PC-9 (cell line): ENCODE measurements at regions not wholly inside any gene's neighbourhood (a gene's known extent, or its start where the extent isn't known, plus 50 kb on each side); places are given as distances from the start of the nearest gene placed in this dataset.

Source experiments
- BruUV-seq: library from RNA; stranded (reverse); fragments of 400-500 nt; replicated peaks from 2 replicates; lab custom pipeline; 2021; lab: Mats Ljungman, UMichigan
- CTCF ChIA-PET: fragments of 300-600 bp; sonication (Branson Sonifier 250); formaldehyde crosslinking; loops from one replicate; lab custom pipeline; 2022; ENCODE audit warnings: antibody characterized with exemption; lab: Charles Lee
- POLR2A ChIA-PET: fragments of 300-600 bp; sonication (Branson Sonifier 250); formaldehyde crosslinking; loops from one replicate; lab custom pipeline; 2022; ENCODE audit warnings: antibody characterized with exemption; ENCODE audit not compliant: unreplicated experiment; lab: Charles Lee
- DNase-seq, 2 experiments: peaks; one replicate each; pipeline versions ENCODE4 v3.0.0 to v3.0.0-alpha.2; 2015 to 2022; ENCODE audit warnings: mixed read lengths in 1 of 2
- H2AFZ ChIP-seq: fragments of 200-600 bp; sonication (generic); 2 replicates; pipeline ENCODE4 v1.8.1; 2017; ENCODE audit warnings: antibody characterized with exemption
- H3F3A ChIP-seq: fragments of 200-600 bp; sonication (generic); 2 replicates; pipeline ENCODE4 v1.8.1; 2017; ENCODE audit warnings: antibody characterized with exemption, mild to moderate bottlenecking, low read depth; ENCODE audit not compliant: insufficient read depth
- H3K27ac ChIP-seq: fragments of 200-600 bp; sonication (generic); 2 replicates; pipeline ENCODE4 v1.6.1; 2016; ENCODE audit warnings: mixed run types
- H3K27me3 ChIP-seq: fragments of 200-600 bp; sonication (generic); 2 replicates; pipeline ENCODE4 v1.6.1; 2016; ENCODE audit warnings: low read depth, mixed run types; ENCODE audit not compliant: insufficient read depth
- H3K36me3 ChIP-seq: fragments of 200-600 bp; sonication (generic); 2 replicates; pipeline ENCODE4 v1.6.1; 2016; ENCODE audit warnings: low read depth, mixed run types
- H3K4me1 ChIP-seq: fragments of 200-600 bp; sonication (generic); replicated peaks from 2 replicates; pipeline ENCODE4 v1.6.1; 2016; ENCODE audit warnings: mixed run types; ENCODE audit not compliant: insufficient read depth
- H3K4me2 ChIP-seq: fragments of 200-600 bp; sonication (generic); 2 replicates; pipeline ENCODE4 v1.6.1; 2017; ENCODE audit warnings: mixed run types
- H3K4me3 ChIP-seq: fragments of 200-600 bp; sonication (generic); 2 replicates; pipeline ENCODE4 v1.6.1; 2016; ENCODE audit warnings: mixed run types
- H3K79me2 ChIP-seq: fragments of 200-600 bp; sonication (generic); 2 replicates; pipeline ENCODE4 v1.6.1; 2017; ENCODE audit warnings: low read depth, mixed run types
- H3K9me2 ChIP-seq: fragments of 200-600 bp; sonication (generic); 2 replicates; pipeline ENCODE4 v1.8.1; 2017; ENCODE audit warnings: mild to moderate bottlenecking; ENCODE audit not compliant: insufficient read depth
- H3K9me3 ChIP-seq: fragments of 200-600 bp; sonication (generic); 2 replicates; pipeline ENCODE4 v1.8.1; 2016; ENCODE audit warnings: low read depth; ENCODE audit not compliant: insufficient read depth
- H4K20me1 ChIP-seq: fragments of 200-600 bp; sonication (generic); 2 replicates; pipeline ENCODE4 v1.8.1; 2017; ENCODE audit not compliant: insufficient read depth
- EZH2 ChIP-seq: fragments of 200-600 bp; sonication (generic); IDR thresholded peaks from 2 replicates; pipeline ENCODE4 v1.8.0; 2017; ENCODE audit warnings: antibody characterized with exemption, low read depth
- intact Hi-C: fragments of 100-400 bp; cut with micrococcal nuclease; formaldehyde crosslinking; loops from one replicate; pipeline ENCODE4 v1.10.0; 2022; ENCODE audit not compliant: unreplicated experiment
- TF ChIP-seq, protein P1 (sequence below): fragments of 200-600 bp; sonication (generic); conservative IDR thresholded peaks from 2 replicates; pipeline ENCODE4 v1.6.1; 2017; ENCODE audit warnings: mixed run types, antibody characterized with exemption, mild to moderate bottlenecking, moderate library complexity

GRCh38 chr12:93967454-93967853, 180.9 kb upstream of the PLXNC1 start:
- intact Hi-C loops: no loop called here
- Histone ChIP-seq H3K27ac (no peak overlapping the region), H3K36me3 (no peaks in the 10 kb centered on the region), H3K79me2 (no peaks in the 10 kb centered on the region), H3K4me1 (no peaks in the 10 kb centered on the region), H2AFZ (no peak overlapping the region), H3K4me2 (no peak overlapping the region), H4K20me1 (no peaks in the 10 kb centered on the region), H3K9me2 (no peaks in the 10 kb centered on the region), H3K4me3 (no peak overlapping the region), H3K9me3 (peaks cover 3% of the 10 kb centered on the region; the same call in 1 of the 2 replicates), H3K27me3 (no peaks in the 10 kb centered on the region), H3F3A (no peaks in the 10 kb centered on the region)
- POLR2A ChIA-PET: no interaction called here
- CTCF ChIA-PET: no interaction called here
- BruUV-seq: no TSS peak
- TF ChIP-seq, protein P1, sequence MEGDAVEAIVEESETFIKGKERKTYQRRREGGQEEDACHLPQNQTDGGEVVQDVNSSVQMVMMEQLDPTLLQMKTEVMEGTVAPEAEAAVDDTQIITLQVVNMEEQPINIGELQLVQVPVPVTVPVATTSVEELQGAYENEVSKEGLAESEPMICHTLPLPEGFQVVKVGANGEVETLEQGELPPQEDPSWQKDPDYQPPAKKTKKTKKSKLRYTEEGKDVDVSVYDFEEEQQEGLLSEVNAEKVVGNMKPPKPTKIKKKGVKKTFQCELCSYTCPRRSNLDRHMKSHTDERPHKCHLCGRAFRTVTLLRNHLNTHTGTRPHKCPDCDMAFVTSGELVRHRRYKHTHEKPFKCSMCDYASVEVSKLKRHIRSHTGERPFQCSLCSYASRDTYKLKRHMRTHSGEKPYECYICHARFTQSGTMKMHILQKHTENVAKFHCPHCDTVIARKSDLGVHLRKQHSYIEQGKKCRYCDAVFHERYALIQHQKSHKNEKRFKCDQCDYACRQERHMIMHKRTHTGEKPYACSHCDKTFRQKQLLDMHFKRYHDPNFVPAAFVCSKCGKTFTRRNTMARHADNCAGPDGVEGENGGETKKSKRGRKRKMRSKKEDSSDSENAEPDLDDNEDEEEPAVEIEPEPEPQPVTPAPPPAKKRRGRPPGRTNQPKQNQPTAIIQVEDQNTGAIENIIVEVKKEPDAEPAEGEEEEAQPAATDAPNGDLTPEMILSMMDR: no peak
- TF ChIP-seq EZH2: no peak
- DNase-seq: no peak

DNA sequence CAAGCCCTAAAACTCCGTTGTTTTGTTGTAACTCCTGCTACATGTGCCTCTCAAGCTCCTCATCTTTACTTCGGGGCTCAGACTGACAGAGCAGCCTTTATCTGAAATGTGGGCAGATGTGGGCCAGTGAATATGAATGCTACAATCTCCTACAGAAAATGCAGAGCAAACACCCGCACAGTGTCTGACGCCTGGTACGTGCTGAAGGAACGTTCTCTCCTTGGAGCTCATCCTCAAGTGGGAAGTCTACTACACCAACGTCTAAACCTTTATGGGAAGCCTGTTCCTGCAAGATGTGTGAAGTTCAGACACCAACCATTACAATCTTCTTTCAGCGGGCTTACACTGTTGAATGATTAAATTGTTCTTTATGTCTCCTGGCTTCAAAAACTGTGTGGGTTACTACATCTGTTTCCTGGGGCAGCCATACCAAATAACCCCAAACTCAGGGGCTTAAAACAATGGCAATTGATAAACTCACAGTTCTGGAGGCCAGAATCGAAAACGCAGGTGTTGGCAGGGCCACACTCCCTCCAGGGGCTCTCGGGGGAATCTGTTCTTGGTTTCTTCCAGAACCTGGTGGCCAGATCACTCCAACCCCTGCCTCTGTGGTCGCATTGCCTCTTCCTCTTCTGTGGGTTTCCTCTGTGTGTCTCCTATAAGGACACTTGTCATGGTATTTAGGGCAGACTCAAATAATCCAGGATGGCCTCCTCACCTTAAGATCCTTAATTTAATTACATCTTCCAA, 179.7 kb upstream of the PLXNC1 start:
- H3K4me2 ChIP-seq: no peak overlapping the region
- no peak for DNase-seq
- H2AFZ ChIP-seq: no peak overlapping the region
- no TSS peak for BruUV-seq
- no peak for TF ChIP-seq EZH2
- TF ChIP-seq, protein P1: no peak
- H3F3A ChIP-seq: no peaks in the 10 kb centered on the region
- H3K36me3 ChIP-seq: no peaks in the 10 kb centered on the region
- intact Hi-C loops: no loop called here
- no peak overlapping the region for H3K4me3 ChIP-seq
- no peaks in the 10 kb centered on the region for H3K79me2 ChIP-seq
- ChIA-PET POLR2A (no interaction called here), CTCF (no interaction called here)
- H3K9me3 ChIP-seq: peaks cover 3% of the 10 kb centered on the region; the same call in 1 of the 2 replicates
- H3K9me2 ChIP-seq: no peaks in the 10 kb centered on the region
- no peaks in the 10 kb centered on the region for H3K4me1 ChIP-seq
- no peaks in the 10 kb centered on the region for H4K20me1 ChIP-seq
- H3K27me3 ChIP-seq: no peaks in the 10 kb centered on the region
- no peak overlapping the region for H3K27ac ChIP-seq

DNA sequence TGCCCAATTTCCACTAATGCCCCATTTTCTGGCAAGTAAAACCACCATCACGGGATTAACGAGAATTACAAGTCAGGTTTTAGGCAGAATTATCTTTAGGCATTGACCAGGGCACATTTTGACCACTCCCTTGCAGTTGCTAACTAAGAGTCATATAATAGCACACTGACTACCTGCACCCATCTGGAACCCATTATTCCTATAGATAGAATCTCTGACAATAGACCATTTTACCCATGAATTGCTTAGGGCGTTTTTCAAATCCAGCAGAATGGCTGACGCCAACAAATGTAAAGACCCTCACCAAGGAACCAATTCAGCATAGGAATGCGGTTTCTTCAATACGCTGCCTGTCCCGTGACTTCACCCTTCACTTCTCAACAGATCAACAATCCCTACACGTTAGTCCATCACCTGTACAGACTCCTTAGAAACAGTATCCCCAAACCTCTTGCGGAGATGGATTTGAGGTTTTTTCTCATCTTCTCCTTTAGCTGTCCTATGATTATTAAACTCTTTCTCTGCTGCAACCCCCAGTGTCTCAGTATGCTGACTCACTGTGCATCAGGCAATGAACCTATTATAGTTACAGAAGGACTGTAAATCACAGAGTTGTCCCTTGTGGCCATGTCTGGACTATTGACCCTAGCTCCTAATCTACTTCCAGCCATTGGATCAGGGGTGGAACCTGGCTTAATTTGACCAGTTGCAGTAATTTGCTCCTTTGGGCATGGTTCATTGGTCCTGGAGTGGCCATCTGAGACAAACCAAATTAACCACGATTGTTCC, 177.3 kb upstream of the PLXNC1 start:
- H3K4me1 ChIP-seq: no peaks in the 10 kb centered on the region
- no peaks in the 10 kb centered on the region for H3K36me3 ChIP-seq
- no peaks in the 10 kb centered on the region for H3K79me2 ChIP-seq
- no peak for DNase-seq
- no peaks in the 10 kb centered on the region for H4K20me1 ChIP-seq
- no TSS peak for BruUV-seq
- no peak overlapping the region for H3K27ac ChIP-seq
- no peaks in the 10 kb centered on the region for H3K27me3 ChIP-seq
- intact Hi-C loops: no loop called here
- H3K4me2 ChIP-seq: no peak overlapping the region
- TF ChIP-seq, protein P1: no peak
- TF ChIP-seq EZH2: no peak
- H3F3A ChIP-seq: no peaks in the 10 kb centered on the region
- no peak overlapping the region for H3K4me3 ChIP-seq
- ChIA-PET POLR2A (no interaction called here), CTCF (no interaction called here)
- no peaks in the 10 kb centered on the region for H3K9me2 ChIP-seq
- peaks cover 3% of the 10 kb centered on the region; the same call in 1 of the 2 replicates for H3K9me3 ChIP-seq
- H2AFZ ChIP-seq: no peak overlapping the region
